Right kidney (tissue), 1 donor: ENCODE measurements at regions not wholly inside any gene's neighbourhood (a gene's known extent, or its start where the extent isn't known, plus 50 kb on each side); places are given as distances from the start of the nearest gene placed in this dataset.
"Not testable (repeated sequence)": the region's sequence is repeated elsewhere in the genome, so short reads cannot be mapped to it uniquely, and the experiment has no call there.

Experiments used
- DNase-seq: peaks from one replicate; pipeline ENCODE4 v3.0.0-alpha.2; 2016

DNA sequence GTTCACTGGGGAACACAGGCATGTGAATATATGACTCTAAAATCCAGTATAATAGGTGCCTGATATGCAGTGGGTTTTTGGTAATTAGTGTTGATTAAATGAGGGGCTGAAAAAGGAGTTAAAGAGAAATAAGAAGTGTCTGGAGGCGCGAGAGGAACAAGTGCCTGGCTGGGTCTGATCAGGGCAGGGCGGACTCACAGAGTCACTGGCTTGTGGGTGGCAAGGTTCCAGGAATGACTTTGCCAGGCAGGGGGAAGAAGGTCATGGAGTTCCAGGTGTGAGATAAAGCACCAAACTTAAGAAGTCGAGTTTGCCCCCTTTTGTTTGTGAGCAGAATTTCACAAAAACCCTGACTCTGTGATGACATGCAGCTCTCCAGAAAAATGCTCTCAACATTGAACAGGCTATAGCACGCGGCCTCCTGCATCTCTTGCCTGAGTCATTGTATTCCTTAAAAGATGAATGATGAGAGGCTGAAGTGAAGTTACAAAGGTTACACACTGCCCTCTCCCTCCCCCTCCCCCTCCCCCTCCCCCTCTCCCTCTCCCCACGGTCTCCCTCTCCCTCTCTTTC is 63.0 kb upstream of the LMCD1 start:
- DNase-seq: no peak

DNA sequence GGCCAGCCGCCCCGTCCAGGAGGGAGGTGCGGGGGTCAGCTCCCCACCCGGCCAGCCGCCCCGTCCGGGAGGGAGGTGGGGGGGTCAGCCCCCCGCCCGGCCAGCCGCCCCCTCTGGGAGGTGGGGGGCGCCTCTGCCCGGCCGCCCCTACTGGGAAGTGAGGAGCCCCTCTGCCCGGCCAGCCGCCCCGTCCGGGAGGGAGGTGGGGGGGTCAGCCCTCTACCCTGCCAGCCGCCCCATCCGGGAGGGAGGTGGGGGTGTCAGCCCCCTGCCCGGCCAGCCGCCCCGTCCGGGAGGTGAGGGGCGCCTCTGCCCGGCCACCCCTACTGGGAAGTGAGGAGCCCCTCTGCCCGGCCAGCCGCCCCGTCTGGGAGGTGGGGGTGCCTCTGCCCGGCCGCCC is 61.5 kb upstream of the LMCD1 start:
- not testable (repeated sequence) for DNase-seq

DNA sequence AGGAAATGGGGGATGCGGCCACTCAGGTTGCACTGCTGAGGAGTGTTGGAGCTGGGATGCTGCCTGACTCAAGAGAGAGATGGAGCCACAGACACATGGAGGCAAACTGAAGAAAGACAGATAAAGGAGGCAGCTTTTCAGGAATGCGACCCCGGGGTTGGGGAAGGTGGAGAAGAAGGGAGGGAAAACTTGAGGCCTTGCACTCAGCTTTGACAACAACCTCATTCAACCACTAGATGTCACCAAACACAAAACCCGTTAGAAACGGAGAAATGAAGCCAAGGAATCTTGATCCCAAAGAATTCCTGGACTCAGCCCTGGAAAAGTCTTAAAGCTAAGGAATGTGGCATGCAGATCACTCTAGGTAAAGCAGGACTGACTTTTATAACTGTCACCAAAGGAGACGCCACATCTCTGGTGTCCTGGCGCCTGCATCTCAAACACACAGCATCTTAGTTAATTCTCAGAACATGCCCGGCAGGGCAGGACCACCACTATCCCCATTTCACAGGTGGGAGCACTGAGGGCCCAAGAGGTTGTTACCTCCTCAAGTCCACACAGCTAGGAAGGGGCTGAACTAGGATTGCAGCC is 59.6 kb upstream of the LMCD1 start:
- DNase-seq: peak; percentile 66

DNA sequence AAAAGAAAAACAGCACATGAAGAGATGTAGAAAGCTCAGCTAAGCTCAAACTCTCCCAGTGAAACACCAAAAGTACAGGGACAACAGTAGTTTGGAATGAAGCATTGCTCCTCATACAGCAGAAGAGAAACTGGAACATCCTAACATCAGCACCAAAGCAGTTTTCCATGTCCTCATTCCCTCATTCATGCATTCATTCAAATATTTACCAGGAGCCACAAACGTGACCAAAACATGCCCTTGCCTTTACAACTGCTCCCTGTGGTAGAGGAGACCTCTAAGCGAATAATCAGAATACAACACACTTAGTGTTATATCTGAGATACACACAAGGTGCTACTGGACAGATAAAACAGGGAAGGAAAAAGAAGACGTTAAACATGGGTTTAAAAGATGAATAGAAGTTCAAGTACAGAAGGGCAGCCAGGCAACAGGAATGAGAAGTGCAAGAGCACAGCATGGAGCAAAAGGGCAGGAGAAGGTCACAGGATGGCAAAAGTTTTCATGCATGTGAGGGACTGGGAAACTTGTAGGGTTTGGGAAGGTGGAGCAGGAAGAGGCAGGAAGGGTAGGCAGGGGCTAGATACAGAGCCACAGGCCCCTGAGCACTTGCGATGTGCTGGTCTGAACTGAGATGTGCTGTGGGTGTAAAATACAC is 58.5 kb upstream of the LMCD1 start:
- no peak for DNase-seq

DNA sequence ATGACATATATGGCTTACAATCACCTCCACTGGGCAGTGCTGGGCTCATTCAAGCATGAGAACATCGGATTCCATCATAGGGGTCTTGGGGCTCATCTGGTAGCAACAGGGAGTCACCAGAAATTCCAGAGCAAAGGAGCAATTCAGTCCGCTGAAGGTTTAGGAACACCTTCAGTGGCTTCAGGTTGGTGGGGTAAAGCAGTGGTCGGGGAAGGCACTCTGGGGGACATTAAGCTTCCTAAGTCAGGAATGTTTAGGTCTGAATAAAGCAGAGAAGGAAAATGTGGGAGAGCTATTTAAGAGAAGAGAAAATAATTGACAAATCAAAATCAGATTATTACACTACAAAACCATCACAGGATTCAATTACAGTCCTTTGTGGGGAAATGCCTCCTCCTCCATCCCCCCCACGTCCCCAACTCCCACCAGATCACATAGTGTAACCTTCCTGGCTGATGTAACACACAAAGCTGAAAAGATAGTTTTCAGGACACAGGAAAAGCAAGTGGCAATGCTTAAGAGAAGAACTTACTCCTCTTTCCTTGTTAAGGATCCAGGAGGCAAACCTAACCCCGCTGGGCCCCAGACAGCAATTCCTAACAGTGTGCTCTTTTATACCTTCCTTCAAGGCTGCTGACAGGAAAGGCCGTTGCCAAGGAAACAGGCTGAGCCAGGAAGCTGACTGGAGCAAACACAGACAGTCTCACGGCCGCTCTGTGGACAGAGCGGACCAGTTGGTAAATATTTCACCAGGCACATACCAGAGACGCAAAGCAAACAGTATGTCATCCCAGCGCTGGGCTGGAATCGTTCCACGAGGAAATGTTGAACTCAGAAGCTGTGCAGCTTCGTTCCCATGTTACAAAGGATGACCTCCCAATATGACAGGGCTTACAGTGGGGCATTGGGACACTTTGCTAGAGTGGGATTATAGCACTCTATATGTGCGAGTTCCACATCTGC is 57.5 kb upstream of the LMCD1 start:
- peak; percentile 73 for DNase-seq

DNA sequence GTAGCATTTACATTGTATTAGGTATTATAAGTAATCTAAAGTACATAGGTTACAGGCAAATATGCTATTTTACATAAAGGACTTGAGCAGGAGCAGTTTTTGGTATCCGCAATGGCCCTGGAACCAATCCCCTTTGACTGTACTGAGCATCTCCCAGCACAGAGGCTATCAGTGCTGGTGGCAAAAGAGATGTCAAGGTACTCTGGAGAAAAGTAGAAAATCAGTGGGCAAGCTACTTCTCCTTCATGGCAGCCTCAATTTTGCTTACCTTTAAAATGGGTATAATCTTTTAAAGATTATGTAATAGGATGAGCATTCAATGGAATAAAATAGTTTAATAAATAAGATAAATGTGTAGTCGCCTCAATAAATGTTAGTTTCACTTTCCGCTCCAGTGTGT is 56.7 kb upstream of the LMCD1 start:
- no peak for DNase-seq

DNA sequence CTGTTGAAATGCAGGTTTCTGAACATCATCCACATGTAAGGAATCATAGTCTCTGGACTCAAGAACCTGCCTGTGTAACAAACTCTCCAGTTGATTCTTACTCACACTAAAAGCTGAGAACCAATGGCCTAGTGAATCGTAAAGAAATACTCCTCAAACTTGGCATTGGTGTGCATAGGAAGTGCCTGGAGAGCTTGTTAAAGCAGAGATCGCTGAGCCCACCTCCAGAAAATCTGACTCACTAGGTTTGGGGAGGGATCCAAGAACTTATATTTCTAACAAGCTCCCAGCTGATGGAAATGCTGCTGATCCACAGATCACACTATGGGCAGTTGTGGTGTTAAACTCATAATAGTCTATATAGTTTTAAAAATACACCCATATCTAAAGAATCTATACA is 55.8 kb upstream of the LMCD1 start:
- no peak for DNase-seq

DNA sequence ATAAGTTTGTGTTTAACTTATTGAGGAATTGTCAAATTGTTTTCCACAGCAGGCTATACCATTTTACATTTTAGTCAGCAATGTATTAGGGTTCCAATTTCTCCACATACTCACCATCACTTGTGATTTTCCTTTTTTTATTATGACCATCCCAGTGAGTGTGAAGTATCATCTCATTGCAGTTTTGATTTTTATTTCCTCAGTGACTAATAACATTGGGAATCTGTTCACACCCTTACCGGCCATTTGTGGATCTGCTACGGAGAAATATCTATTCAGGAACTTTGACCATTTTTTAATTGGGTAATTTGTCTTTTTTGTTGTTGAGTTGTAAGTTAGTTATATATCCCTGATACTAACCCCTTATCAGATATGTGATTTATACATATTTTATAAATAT is 54.8 kb upstream of the LMCD1 start:
- DNase-seq: no peak

DNA sequence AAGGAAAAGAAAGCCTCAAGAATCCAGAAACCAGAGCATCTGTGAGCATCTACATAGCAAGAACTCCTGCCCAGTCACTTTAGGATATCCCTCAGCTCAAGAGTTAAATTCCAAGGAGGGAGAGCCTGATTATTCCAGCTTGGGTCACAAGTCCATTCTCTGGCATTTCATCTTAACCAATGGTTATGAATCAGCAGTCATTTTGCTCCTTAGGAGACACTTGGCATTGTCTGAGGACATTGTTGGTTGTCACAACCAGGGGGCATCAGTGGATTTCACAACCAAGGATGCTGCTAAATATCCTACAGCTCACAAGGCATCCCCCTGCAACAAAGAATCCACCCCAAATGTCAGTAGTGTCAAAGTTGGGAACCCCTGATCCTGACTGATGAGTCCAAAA is 51.0 kb upstream of the LMCD1 start:
- no peak for DNase-seq

DNA sequence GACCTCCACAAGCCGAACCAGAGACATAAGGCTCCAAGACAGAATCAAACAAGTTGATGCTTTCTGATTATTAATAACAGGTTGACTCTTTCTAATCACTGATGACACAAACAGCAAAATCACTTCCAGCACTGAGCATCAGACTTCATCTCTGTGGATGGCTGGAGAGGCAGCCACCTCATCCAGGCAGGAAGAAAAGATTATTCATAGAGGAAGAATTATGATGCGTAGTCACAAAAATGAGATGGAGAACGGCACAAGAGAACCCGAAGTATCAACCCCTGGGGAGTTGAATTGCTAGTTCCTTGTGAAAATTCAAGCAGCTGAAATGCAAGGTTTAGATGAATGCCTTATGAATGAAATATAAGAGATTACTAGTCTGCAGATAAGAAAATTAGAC is 49.9 kb upstream of the LMCD1 start:
- DNase-seq: no peak
